GM21717 (cell line): ENCODE measurements at regions not wholly inside any gene's neighbourhood (a gene's known extent, or its start where the extent isn't known, plus 50 kb on each side); places are given as distances from the start of the nearest gene placed in this dataset.

Experiments
- ATAC-seq: cut with Tn5 transposase; IDR thresholded peaks from one replicate; pipeline ENCODE4 v1.9.1; 2021; ENCODE audit warnings: mild to moderate bottlenecking, moderate library complexity; ENCODE audit not compliant: unreplicated experiment

GRCh38 chr4:175871774-175872405 is 59.8 kb upstream of the GPM6A start:
- no peak for ATAC-seq

- no peak for ATAC-seq
Observed at GRCh38 chr4:175873707-175874106, 61.6 kb upstream of the GPM6A start.

GRCh38 chr4:175874306-175874705 is 62.2 kb upstream of the GPM6A start:
- no peak for ATAC-seq

- no peak for ATAC-seq
Observed at GRCh38 chr4:175875993-175876771, 64.1 kb upstream of the GPM6A start.

- ATAC-seq = no peak
Observed at GRCh38 chr4:175882891-175883290, 70.8 kb upstream of the GPM6A start.

- ATAC-seq = no peak
Observed at GRCh38 chr4:175884048-175884447, 72.0 kb upstream of the GPM6A start.

GRCh38 chr4:175891231-175891630 is 79.2 kb upstream of the GPM6A start:
- no peak for ATAC-seq

- no peak for ATAC-seq
Observed at GRCh38 chr4:175891851-175892250, 79.8 kb upstream of the GPM6A start.

- no peak for ATAC-seq
Observed at GRCh38 chr4:175905925-175906324, 93.9 kb upstream of the GPM6A start.

GRCh38 chr4:175906384-175906783 is 94.3 kb upstream of the GPM6A start:
- no peak for ATAC-seq

GRCh38 chr4:175910700-175911099 is 98.6 kb upstream of the GPM6A start:
- no peak for ATAC-seq

- no peak for ATAC-seq
Observed at GRCh38 chr4:175916626-175917351, 104.7 kb upstream of the GPM6A start.

- ATAC-seq = no peak
Observed at GRCh38 chr4:175927121-175927520, 115.1 kb upstream of the GPM6A start.

GRCh38 chr4:175929441-175929840 is 117.4 kb upstream of the GPM6A start:
- no peak for ATAC-seq

- no peak for ATAC-seq
Observed at GRCh38 chr4:175929932-175930331, 117.9 kb upstream of the GPM6A start.

- no peak for ATAC-seq
Observed at GRCh38 chr4:175930471-175930870, 118.4 kb upstream of the GPM6A start.

GRCh38 chr4:175932116-175932515 is 120.1 kb upstream of the GPM6A start:
- no peak for ATAC-seq

- no peak for ATAC-seq
Observed at GRCh38 chr4:175934506-175934905, 122.4 kb upstream of the GPM6A start.

- no peak for ATAC-seq
Observed at GRCh38 chr4:175935016-175935661, 123.1 kb upstream of the GPM6A start.

GRCh38 chr4:175944126-175944910 is 121.3 kb upstream of the WDR17 start:
- no peak for ATAC-seq
